Epidermal melanocyte (primary cell): ENCODE measurements at regions not wholly inside any gene's neighbourhood (a gene's known extent, or its start where the extent isn't known, plus 50 kb on each side); places are given as distances from the start of the nearest gene placed in this dataset.
"Not testable (repeated sequence)": the region's sequence is repeated elsewhere in the genome, so short reads cannot be mapped to it uniquely, and the experiment has no call there.

Experiments
- DNase-seq: peaks from one replicate; pipeline ENCODE4 v3.0.0; 2011; ENCODE audit warnings: low spot score; ENCODE audit not compliant: insufficient read length

DNA sequence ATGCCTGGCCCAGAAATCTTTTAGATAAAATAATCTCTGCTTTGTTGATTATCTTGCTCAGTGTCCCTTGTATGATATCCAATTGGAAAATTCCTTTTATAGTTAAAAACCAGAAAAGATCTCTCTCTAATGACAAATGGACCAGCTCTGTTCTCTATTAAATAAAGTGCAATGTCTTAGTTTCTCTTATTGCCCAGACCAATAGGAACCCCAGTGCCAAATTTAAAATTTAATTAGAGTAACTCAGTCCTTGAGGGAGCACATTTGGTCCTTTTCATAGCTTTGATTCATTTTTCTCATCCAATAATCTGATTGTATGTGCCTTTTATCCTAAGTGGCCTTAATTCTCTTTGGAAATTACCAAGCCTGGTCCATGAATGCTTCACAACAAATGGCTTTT is 158.9 kb upstream of the FOXK1 start:
- DNase-seq: no peak

DNA sequence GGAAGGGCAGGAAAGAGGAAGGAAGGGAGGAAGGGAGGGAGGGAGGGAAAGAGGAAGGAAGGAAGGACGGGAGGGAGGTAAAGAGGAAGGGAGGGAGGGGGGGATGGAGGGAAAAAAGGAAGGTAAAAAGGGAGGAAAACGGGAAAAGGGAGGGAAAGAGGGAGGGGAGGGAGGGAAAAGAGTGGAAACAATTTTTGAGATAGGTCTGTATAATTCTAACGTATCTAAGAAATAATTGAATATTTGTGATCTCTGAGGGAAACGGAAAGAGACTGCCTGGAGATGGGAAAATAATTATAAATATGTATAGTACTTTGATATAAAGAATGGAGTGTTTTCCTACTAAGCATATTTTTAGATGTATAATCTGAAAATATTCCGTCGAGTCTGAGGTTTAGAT is 158.2 kb upstream of the FOXK1 start:
- DNase-seq: no peak

DNA sequence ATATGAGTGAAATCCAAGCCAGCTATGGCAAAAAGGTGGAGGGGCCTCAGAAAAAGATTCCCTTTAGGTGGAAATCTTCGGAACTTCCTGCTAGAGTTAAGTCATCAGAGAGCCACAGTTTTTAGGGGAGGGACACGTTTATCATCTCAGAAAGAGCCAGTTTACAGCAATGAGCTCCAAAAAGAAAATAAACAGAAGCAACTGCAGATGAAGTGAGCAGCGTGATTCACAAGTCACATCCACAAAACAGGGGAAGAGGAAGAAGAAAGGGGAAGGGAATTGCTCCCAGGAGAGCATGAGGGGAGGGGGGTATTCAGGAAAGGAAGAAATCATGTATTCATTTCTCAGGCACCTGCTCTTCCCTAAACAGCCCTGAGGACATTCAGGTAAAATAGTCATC is 156.2 kb upstream of the FOXK1 start:
- DNase-seq: no peak

DNA sequence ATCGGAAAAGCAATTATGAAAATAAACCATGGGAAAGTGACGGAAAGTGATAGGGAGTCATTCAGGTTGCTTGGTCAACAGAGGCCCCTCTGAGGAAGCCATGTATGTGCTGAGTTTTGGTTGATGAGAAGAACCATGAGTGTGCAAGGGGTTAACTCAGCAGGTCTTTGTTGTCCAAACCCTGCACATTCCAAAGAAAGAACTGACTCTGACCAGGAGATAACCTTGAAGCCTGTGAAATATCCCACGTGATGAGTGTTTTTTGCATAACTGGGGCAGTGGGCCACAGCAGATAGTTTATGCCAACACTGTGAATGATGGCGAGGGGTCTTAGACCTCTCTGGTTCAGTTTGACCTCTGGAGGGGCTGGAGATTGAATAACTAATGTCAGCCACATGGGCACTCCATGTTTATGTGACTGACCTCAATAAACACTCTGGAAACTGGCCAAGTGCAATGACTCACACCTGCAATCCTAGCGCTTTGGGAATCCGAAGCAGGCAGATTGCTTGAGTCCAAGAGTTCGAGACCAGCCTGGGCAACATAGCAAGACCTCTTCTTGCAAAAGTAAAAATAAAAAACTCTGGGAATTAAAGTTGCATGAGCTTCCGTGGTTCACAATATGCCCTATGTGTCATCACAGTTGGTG is 154.0 kb upstream of the FOXK1 start:
- DNase-seq: no peak

DNA sequence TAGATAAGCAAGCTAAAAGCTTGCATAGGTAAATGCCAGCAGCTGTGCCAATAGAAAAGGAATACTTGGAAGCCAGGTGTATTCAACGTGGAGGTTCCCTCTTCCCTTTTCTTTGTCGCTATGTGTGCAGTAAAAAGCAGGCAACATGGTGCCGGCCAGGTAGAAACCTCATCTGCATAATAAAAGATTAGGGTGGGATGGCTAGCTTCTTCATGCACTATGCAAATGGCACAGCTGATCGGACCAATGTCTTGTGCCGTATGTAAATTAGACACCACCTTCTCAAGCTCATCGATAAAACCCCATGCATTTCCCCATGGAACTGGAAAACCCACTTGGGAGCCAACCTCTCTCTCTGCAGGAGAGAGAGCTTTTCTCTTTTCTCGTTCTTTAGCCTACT is 150.9 kb upstream of the FOXK1 start:
- DNase-seq: no peak

DNA sequence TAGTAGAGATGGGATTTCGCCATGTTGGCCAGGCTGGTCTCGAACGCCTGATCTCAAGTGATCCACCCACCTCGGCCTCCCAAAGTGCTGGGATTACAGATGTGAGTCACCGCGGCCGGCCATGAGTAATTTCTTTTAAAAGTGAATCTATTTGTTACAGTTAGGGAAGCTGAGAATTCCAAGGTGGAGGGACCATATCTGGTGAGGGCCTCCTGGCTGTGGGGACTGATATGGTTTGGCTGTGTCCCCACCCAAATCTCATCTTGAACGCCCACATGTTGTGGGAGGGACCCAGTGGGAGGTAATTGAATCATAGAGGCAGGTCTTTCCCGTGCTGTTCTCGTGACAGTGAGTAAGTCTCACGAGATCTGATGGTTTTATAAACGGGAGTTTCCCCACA is 148.8 kb upstream of the FOXK1 start:
- not testable (repeated sequence) for DNase-seq

DNA sequence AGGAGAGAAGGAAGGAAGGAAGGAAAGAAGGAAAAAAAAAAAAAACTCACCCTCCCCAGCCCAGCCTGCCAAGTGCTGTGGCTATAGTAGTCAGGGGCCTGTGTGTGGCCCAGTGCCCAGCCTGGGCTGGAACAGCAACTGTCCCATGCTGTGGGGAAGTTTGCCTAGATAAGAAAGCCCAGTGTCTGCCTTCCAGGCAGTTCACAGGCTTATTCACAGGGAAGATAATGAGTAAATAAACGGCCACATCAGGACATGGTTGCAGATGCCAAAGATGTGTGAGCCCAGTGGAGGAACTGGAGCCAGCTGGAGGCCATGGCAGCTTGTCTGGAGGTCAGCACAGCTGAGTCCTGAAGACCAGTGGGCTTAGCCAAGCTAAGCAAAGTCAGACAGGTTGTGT is 132.4 kb upstream of the FOXK1 start:
- DNase-seq: no peak

DNA sequence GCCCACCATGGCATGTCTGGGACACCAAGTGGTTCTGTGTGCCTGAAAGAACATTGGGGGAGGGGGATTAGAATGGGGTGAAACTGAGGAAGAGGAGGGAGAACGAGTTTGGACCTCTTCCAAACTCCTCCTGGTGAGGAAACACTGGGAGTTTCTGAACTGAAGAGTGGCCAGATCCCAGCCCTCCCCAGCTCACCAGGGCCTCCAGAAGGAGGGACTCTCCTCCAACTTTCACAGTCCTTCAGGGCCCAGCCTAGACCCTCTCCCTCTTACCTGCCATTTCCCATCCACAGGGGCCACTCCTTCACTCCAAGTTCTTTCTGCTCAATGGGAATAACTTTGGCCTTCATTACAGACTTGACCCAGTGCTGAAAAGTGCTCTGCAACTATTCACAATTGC is 132.0 kb upstream of the FOXK1 start:
- DNase-seq: no peak

DNA sequence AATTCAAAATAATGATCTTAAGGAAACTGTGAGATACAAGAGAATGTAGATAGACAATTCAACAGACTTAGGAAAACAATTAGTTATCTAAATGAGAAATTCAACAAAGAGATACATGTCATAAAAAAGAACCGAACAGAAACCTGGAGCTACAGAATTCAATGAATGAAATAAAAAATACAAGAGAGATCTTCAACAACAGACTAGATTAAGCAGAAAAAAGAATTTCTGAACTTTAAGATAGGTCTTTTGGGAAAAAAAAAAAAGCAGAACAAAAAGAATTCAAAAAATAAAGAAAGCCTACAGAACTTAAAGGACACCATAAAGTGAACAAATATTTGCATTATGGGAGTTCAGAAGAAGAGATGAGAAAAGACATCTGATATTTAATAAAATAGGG is 129.1 kb upstream of the FOXK1 start:
- no peak for DNase-seq

DNA sequence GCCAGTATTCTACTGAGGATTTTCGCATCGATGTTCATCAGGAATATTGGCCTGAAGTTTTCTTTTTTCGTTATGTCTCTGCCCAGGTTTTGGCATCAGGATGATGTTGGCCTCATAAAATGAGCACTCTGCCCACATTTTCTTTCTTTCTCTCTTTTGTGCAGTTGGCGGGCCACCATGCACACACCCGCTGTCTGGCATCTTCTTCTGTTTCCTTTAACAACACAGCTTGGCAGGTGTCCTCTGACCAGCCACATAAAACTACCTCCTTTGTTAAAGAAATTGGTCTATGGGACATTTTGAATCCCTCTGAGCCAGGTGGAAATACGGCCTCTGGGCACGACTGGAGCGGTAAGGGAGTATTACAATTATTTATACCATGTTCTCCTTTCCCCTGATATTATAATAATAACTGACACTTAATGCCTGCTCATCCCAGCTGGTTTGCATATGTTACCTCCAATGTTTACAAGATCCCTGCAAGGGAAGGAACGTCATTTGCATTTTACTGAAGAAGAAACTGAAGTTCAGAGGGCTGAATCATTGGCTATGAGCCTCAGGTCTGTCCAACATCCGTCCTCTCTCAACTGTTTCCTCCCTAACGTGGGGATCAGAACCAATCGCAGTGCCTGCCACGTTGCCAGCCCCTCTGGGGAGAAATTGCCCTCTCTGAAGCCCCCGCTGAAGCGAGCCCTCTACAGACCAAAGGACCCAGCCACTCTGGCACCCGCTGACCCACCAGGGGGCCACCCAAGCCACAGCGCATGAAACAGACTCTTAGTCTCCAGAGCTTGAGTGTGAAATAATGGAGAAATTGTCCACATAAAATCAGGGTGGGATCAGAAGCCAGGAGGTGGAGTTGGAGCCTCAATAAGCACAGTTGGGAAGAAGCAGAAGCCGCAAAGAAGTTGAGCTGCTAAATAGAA is 125.0 kb upstream of the FOXK1 start:
- no peak for DNase-seq

DNA sequence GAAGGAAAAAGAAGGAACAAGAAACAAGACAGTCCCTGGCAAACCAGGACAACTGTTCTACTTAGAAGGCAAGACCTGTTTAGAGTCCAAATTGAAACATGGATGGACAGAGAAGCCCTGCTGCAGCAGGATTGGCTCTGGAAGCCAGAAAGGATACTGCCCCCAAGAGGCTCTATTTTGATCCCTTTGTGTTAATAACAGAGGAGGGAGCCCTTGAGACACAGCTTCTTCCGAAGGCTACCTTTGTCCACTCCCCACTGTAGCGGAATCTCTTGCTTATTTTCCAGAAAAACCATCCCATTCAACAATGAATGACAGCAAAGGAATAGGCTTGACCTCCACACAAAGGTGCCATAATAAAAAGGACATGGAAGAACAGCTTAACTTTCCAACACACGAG is 120.3 kb upstream of the FOXK1 start:
- DNase-seq: no peak

DNA sequence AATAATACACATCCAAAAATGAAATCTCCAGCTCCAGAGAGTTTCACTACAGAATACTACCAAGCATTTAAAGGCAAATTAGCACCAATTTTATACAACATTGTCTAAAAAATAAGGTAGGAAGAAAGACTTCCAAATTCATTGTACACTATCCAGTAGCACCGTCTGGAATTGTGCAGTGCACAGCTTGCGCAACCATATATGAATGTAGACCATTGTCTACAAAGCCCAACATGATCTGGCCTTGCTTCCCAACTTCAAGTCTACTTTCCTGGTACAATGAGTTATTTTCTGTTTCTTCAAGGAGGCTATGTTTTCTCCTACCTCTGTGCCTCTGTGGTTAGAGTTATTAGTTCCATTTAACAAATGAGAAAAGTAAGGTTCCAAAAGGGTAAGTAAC is 115.4 kb upstream of the FOXK1 start:
- no peak for DNase-seq

DNA sequence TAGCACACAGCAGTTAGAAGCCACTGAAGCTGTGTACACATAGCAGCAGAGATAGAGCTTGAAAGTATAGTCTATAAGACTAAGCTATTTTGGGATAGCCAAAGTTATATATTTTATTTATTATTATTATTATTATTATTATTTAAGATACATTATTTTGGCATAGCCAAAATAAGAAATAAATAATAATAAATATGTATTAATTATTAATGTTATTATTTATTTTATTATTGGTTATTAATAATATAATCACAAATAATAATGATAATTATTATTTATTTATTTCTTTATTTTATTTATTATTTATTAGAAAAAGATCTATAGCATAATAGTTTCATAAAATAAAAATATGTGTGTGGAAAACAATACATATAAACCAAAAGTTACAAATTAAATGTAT is 107.2 kb upstream of the FOXK1 start:
- no peak for DNase-seq

DNA sequence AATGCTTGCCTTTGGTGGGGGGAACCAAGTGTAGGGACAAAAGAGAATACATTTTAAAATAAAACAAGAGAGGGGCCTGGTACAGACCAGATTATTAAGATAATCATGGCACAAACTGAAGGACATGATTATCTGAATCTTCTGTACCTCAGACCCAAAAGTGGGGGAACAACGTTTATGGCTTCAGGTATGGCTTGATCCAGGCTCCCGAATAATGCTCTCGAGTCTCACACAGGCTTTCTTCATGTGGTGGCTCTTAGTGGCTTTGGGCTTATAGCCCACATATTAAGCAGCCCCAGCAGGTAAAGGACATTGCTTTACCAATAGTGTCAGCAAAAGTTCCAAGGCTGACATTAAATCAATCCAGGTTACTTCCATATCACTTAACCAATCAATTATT is 106.8 kb upstream of the FOXK1 start:
- no peak for DNase-seq

DNA sequence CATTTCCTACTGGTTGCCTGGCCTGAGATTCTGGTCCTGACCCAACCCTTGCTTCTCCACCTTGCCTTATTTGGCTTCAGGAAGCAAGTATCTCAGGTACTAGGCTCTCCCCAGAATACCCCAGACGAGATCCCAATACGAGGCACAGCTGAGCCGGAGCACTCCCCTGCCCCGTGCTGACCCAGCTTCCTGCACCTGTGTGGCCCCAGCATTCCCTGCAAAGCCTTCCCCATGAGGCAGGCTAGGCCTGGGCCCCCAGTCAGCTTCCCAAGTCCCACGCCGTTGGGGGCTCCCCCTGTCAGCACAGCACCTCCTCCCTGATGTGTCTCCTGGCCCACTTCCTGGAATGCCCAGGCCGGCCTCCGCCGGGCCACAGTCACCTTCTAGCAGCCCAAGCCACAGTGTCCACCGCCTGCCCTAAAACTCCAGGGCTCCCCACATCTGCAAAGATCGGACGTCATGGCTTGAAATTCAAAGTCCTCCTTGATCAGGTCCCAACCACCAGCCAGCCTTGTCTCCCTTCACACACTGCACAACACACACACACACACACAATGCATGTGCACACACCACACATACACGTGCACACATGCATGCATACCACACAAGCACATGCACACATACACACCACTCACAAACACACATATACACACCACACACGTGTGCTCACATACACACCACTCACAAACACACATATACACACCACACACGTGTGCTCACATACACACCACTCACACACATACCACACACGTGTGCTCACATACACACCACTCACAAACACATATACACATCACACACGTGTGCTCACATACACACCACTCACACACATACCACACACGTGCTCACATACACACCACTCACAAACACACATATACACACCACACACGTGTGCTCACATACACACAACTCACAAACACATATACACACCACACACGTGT is 78.9 kb upstream of the FOXK1 start:
- no peak for DNase-seq

DNA sequence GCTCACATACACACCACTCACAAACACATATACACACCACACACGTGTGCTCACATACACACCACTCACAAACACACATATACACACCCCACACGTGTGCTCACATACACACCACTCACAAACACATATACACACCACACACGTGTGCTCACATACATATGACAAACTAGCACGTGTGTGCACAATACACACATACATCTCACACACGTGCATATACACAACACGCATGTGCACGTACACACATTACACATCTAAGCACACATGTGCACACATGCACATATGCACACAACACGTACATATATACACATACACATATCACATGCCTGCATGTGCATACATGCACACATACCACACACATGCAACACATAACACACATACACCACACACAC is 78.3 kb upstream of the FOXK1 start:
- no peak for DNase-seq

DNA sequence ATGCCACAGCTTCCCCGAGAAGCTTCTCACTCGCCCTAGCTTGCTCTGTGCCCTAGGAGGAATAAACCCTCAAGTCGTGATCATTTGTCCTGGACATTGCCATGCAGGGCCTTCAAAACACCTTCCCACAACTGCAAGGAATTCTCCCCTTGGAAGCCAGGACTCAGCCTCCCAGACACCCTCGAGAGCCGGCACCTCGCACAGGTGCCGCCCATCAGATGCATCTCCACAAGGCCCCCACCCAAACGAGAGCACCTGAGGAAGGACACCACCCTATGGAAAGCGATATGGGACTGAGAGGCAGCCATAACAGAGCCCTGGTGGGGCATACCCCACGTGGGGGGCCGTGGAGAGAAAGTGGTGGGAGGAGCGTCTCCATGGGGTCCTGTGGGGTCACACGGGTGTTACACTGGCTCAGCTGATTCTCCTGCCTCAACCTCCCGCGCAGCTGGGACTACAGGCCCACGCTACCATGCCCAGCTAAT is 77.6 kb upstream of the FOXK1 start:
- no peak for DNase-seq

DNA sequence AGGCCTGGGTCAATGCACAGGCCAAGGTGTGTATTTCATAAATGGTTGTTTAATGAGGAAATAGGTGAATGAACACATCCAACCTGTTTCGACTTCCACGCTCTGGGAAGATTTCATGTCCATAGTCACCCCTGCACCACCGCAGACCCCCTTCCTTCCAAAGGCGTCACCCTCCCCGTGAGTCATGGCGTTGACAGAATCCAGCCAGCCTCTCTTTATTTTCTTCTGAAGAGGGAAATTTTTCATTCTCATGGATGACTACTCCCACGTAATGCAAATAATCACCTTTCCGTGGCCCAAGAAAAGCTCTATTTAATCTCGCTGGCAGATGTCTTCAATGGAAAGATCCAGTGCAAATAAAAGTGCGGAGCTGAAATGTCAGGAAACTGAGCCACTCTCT is 75.3 kb upstream of the FOXK1 start:
- no peak for DNase-seq

DNA sequence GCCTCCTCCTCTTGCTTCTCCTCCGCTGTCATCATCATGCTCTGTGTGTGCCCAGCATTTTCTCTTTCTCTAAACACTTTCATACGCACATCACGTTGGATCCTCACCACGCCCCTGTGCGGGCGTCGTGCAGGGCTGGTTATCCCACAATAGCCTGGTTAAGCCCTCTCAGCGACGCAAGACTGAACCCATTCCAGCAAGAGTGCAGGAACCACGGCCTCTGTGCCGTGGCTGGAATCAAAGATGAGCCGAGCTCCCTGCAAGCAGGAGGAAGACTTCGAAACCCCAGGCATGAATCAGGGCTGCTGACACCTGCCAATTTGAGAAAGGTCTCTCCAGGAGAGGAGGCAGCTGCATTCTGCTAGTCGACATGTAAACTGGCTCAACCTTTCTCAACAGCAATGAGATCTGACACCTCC is 74.8 kb upstream of the FOXK1 start:
- no peak for DNase-seq

DNA sequence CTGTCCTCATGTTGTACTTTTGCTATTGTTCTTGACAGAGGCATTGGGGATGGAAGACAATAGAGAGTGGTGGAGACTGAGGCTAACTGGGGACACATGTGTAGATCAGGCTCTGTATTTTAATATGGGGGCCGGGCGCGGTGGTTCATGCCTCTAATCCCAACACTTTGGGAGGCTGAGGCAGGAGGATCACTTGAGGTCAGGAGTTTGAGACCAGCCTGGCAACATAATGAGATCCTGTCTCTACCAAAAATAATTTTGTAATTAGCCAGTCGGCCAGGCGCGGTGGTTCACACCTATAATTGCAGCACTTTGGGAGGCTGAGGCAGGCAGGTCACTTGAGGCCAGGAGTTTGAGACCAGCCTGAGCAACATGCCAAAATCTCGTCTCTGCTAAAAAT is 72.5 kb upstream of the FOXK1 start:
- DNase-seq: not testable (repeated sequence)

DNA sequence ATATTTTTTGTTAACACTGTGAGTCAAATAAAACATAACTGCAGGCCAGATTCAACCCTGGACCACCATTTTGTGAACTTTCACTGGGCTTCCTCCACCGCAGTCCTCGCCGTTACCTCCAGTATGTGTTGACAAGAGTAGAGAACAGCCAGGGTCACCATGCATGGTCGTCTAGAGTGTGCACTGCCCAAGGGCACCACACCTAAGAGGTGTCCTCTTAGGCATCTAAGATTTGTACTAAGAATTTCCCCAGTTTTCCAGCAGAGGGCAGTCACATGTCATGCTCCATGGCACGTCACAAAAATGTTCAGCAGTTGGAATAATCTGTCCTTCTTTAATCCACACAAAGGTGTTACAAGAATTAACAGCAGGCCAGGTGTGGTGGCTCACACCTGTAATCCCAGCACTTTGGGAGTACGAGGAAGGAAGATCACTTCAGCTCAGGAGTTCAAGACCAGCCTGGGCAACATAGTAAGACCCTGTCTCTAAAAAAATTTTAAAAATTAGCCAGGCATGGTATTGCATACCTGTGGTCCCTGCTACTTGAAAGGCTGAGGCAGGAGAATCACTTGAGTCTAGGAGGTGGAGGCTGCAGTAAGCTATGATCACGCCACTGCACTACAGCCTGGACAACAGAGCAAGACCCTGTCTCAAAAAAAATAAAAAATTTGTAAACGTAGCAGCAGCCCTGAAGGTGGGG is 71.2 kb upstream of the FOXK1 start:
- peak; percentile 56 for DNase-seq
